NT2/D1 (cell line): ENCODE measurements at regions not wholly inside any gene's neighbourhood (a gene's known extent, or its start where the extent isn't known, plus 50 kb on each side); places are given as distances from the start of the nearest gene placed in this dataset.

Experiments
- SUZ12 ChIP-seq: IDR thresholded peaks from 2 replicates; pipeline ENCODE4 v1.6.1; 2011; ENCODE audit not compliant: insufficient read length, insufficient read depth; ENCODE audit errors: extremely low read depth
- YY1 ChIP-seq: IDR thresholded peaks from 2 replicates; pipeline ENCODE4 v1.6.1; 2011; ENCODE audit not compliant: insufficient read length, insufficient read depth

GRCh38 chr3:6655275-6655674, 205.6 kb upstream of the GRM7 start:
- no peak for TF ChIP-seq YY1
- no peak for TF ChIP-seq SUZ12
